IMR-90 (cell line): ENCODE measurements at regions not wholly inside any gene's neighbourhood (a gene's known extent, or its start where the extent isn't known, plus 50 kb on each side); places are given as distances from the start of the nearest gene placed in this dataset.
A peak's percentile ranks its signal among the peaks of the same experiment; 100 is the strongest.

Experiments
- ATAC-seq: fragments of 200-7000 bp; cut with Tn5 transposase; 2 replicates; pipeline ENCODE4 v1.9.1; 2020; ENCODE audit warnings: low read depth, mild to moderate bottlenecking, moderate library complexity
- BruUV-seq: library from RNA; stranded (reverse); fragments of 400-500 nt; replicated peaks from 2 replicates; lab custom pipeline; 2021; lab: Mats Ljungman, UMichigan
- CTCF ChIA-PET: fragments of 300-600 bp; formaldehyde crosslinking; extraction: SDS; loops from one replicate; lab custom pipeline; 2021; ENCODE audit warnings: antibody characterized with exemption; lab: Yijun Ruan, JAX
- POLR2A ChIA-PET: fragments of 300-600 bp; sonication (Branson Sonifier 250); formaldehyde crosslinking; loops from one replicate; lab custom pipeline; 2022; ENCODE audit warnings: antibody characterized with exemption; ENCODE audit not compliant: unreplicated experiment; lab: Charles Lee
- DNase-seq: peaks from one replicate; pipeline ENCODE4 v3.0.0; 2013
- H2AFZ ChIP-seq: replicated peaks from 2 replicates; pipeline ENCODE3; 2013; ENCODE audit warnings: low read length, mild to moderate bottlenecking; ENCODE audit not compliant: poor library complexity
- H2AK5ac ChIP-seq: 2 replicates; pipeline ENCODE4 v1.6.1; 2013; ENCODE audit warnings: low read depth, low read length, inconsistent platforms
- H2AK9ac ChIP-seq: replicated peaks from 2 replicates; pipeline ENCODE3; 2013; ENCODE audit warnings: mild to moderate bottlenecking, low read depth, low read length, moderate library complexity; ENCODE audit not compliant: poor library complexity
- H2BK120ac ChIP-seq: 2 replicates; pipeline ENCODE4 v1.6.1; 2013; ENCODE audit warnings: low read depth, low read length, inconsistent platforms
- H2BK15ac ChIP-seq: 3 replicates; pipeline ENCODE4 v1.6.1; 2013; ENCODE audit warnings: low read depth, low read length, inconsistent platforms
- H2BK20ac ChIP-seq: 2 replicates; pipeline ENCODE4 v1.6.1; 2013; ENCODE audit warnings: low read depth, mild to moderate bottlenecking, inconsistent platforms, low read length, moderate library complexity
- H2BK5ac ChIP-seq: 2 replicates; pipeline ENCODE4 v1.6.1; 2013; ENCODE audit warnings: mild to moderate bottlenecking, low read depth, low read length, inconsistent platforms; ENCODE audit not compliant: poor library complexity, severe bottlenecking
- H3K14ac ChIP-seq: replicated peaks from 2 replicates; pipeline ENCODE4 v1.6.1; 2013; ENCODE audit warnings: low read depth, low read length, inconsistent platforms
- H3K18ac ChIP-seq: 2 replicates; pipeline ENCODE4 v1.6.1; 2013; ENCODE audit warnings: low read depth, low read length, control low read depth
- H3K23ac ChIP-seq: 2 replicates; pipeline ENCODE4 v1.6.1; 2013; ENCODE audit warnings: low read depth, low read length, inconsistent platforms
- H3K27ac ChIP-seq: 2 replicates; pipeline ENCODE4 v1.5.1; 2013; ENCODE audit warnings: mild to moderate bottlenecking, control low read depth, low read length; ENCODE audit not compliant: insufficient read depth
- H3K27me3 ChIP-seq: 2 replicates; pipeline ENCODE4 v1.6.1; 2013; ENCODE audit warnings: low read length; ENCODE audit not compliant: control insufficient read depth, insufficient read depth
- H3K36me3 ChIP-seq: 2 replicates; pipeline ENCODE4 v1.6.1; 2013; ENCODE audit warnings: low read length, mixed read lengths; ENCODE audit not compliant: control insufficient read depth, insufficient read depth
- H3K4ac ChIP-seq: 2 replicates; pipeline ENCODE4 v1.6.1; 2013; ENCODE audit warnings: low read depth, low read length, inconsistent platforms
- H3K4me1 ChIP-seq: 2 replicates; pipeline ENCODE4 v1.6.1; 2013; ENCODE audit warnings: low read length, mixed read lengths; ENCODE audit not compliant: control insufficient read depth, insufficient read depth
- H3K4me2 ChIP-seq: 2 replicates; pipeline ENCODE4 v1.6.1; 2013; ENCODE audit warnings: low read depth, mild to moderate bottlenecking, control low read depth, low read length, moderate library complexity
- H3K4me3 ChIP-seq: 2 replicates; pipeline ENCODE4 v1.5.1; 2013; ENCODE audit warnings: low read depth, mild to moderate bottlenecking, control low read depth, low read length, moderate library complexity; ENCODE audit not compliant: insufficient read depth
- H3K56ac ChIP-seq: 2 replicates; pipeline ENCODE4 v1.6.1; 2013; ENCODE audit warnings: low read length, inconsistent platforms; ENCODE audit not compliant: insufficient read depth; ENCODE audit errors: extremely low read depth
- H3K79me1 ChIP-seq, 2 experiments: 2 replicates each; pipeline ENCODE4 v1.6.1; 2013; ENCODE audit warnings: low read length in 2 of 2, inconsistent platforms in 1 of 2, low read depth in 1 of 2
- H3K9ac ChIP-seq: 2 replicates; pipeline ENCODE4 v1.6.1; 2013; ENCODE audit warnings: low read depth, low read length, control low read depth
- H3K9me1 ChIP-seq: 2 replicates; pipeline ENCODE4 v1.6.1; 2013; ENCODE audit warnings: low read length, inconsistent platforms; ENCODE audit not compliant: insufficient read depth
- H3K9me3 ChIP-seq: 2 replicates; pipeline ENCODE4 v1.6.1; 2013; ENCODE audit warnings: low read length; ENCODE audit not compliant: control insufficient read depth, insufficient read depth
- H4K20me1 ChIP-seq: 2 replicates; pipeline ENCODE4 v1.6.1; 2013; ENCODE audit warnings: low read length, inconsistent platforms; ENCODE audit not compliant: insufficient read depth
- H4K5ac ChIP-seq: 2 replicates; pipeline ENCODE4 v1.6.1; 2013; ENCODE audit warnings: mild to moderate bottlenecking, low read depth, low read length, control low read depth
- H4K8ac ChIP-seq, 2 experiments: 2 replicates each; pipeline ENCODE4 v1.6.1; 2013; ENCODE audit warnings: low read depth in 2 of 2, low read length in 2 of 2, control low read depth in 1 of 2, inconsistent platforms in 1 of 2
- H4K91ac ChIP-seq: 2 replicates; pipeline ENCODE4 v1.6.1; 2013; ENCODE audit warnings: low read depth, low read length, inconsistent platforms; ENCODE audit not compliant: insufficient read depth
- BHLHE40 ChIP-seq: fragments of 150-350 bp; IDR thresholded peaks from 2 replicates; pipeline ENCODE4 v1.6.1; 2016; ENCODE audit warnings: mild to moderate bottlenecking, low read depth, low read length
- CEBPB ChIP-seq: IDR thresholded peaks from 2 replicates; pipeline ENCODE4 v1.6.1; 2012; ENCODE audit warnings: low read depth, low read length, improper control_type of control experiment
- ELK1 ChIP-seq: fragments of 150-350 bp; IDR thresholded peaks from 2 replicates; pipeline ENCODE4 v1.6.1; 2016; ENCODE audit warnings: low read depth, mild to moderate bottlenecking, low read length, moderate library complexity, borderline replicate concordance
- FOS ChIP-seq: fragments of 150-350 bp; IDR thresholded peaks from 2 replicates; pipeline ENCODE4 v1.6.1; 2016; ENCODE audit warnings: low read depth, low read length
- MAFK ChIP-seq: IDR thresholded peaks from 2 replicates; pipeline ENCODE4 v1.6.1; 2012; ENCODE audit warnings: low read depth, low read length, improper control_type of control experiment
- MAZ ChIP-seq: IDR thresholded peaks from 2 replicates; pipeline ENCODE4 v1.6.1; 2012; ENCODE audit warnings: low read depth, mild to moderate bottlenecking, low read length, improper control_type of control experiment, moderate library complexity, borderline replicate concordance
- NFE2L2 ChIP-seq: fragments of 150-350 bp; IDR thresholded peaks from 2 replicates; pipeline ENCODE4 v1.6.1; 2016; ENCODE audit warnings: low read depth, mild to moderate bottlenecking, low read length
- RAD21 ChIP-seq: IDR thresholded peaks from 2 replicates; pipeline ENCODE4 v1.6.1; 2012; ENCODE audit warnings: low read length, improper control_type of control experiment
- RCOR1 ChIP-seq: IDR thresholded peaks from 2 replicates; pipeline ENCODE4 v1.6.1; 2012; ENCODE audit warnings: mild to moderate bottlenecking, low read length, improper control_type of control experiment; ENCODE audit not compliant: insufficient replicate concordance
- SMC3 ChIP-seq: fragments of 150-350 bp; IDR thresholded peaks from 2 replicates; pipeline ENCODE4 v1.6.1; 2016; ENCODE audit warnings: low read depth, mild to moderate bottlenecking, antibody characterized with exemption, low read length, moderate library complexity
- USF2 ChIP-seq: fragments of 150-350 bp; IDR thresholded peaks from 2 replicates; pipeline ENCODE4 v1.6.1; 2017; ENCODE audit warnings: mild to moderate bottlenecking, antibody characterized with exemption, low read length, low read depth
- WGBS, 2 experiments: methylation state at CpG; one replicate each; pipeline versions ENCODE4 v1.1.5 to v1.1.7; 2013; ENCODE audit warnings: missing lambda C conversion rate in 2 of 2; ENCODE audit not compliant: insufficient read length in 1 of 2; ENCODE audit errors: extremely low coverage in 2 of 2; 5-methylcytosine and 5-hydroxymethylcytosine counted together
- dilution Hi-C: fragments of 300-500 bp; cut with HindIII; formaldehyde crosslinking; loops from one replicate; pipeline ENCODE4 v1.14.3; 2018; ENCODE audit warnings: low sequenced_read_pairs; ENCODE audit not compliant: unreplicated experiment
- in situ Hi-C: fragments of 300-500 bp; cut with MboI; formaldehyde crosslinking; loops from 3 replicates; pipeline ENCODE4 v1.14.3; 2019; ENCODE audit warnings: low sequenced_read_pairs, inconsistent platforms, mixed read lengths
- intact Hi-C: fragments of 100-400 bp; cut with micrococcal nuclease; formaldehyde crosslinking; loops from 2 replicates; pipeline ENCODE4 v1.10.0; 2022

- no peak overlapping the region for H3K56ac ChIP-seq
- H3K14ac ChIP-seq: no peak overlapping the region
- H4K20me1 ChIP-seq: no peaks in the 10 kb centered on the region
- no TSS peak for BruUV-seq
- no peak overlapping the region for H3K23ac ChIP-seq
- peak; percentile 92 for ATAC-seq
- TF ChIP-seq SMC3: peak; percentile 28; the same call in 1 of the 2 replicates
- 0 out of 2 replicates have a peak, but pooled peaks have one; percentile 17 for TF ChIP-seq BHLHE40
- TF ChIP-seq USF2: no peak
- peak; percentile 73 for TF ChIP-seq FOS
- no peak for TF ChIP-seq NFE2L2
- TF ChIP-seq MAFK: no peak
- TF ChIP-seq RCOR1: peak; percentile 57
- no peak for TF ChIP-seq ELK1
- TF ChIP-seq MAZ: peak; percentile 73; the same call in 1 of the 2 replicates
- TF ChIP-seq RAD21: peak; percentile 36
- TF ChIP-seq CEBPB: peak; percentile 48
- peak overlapping the region; percentile 74 for H2BK5ac ChIP-seq
- H2BK120ac ChIP-seq: peak overlapping the region; percentile 92
- no peak overlapping the region for H4K5ac ChIP-seq
- intact Hi-C loops (loop anchor here (1.0 kb wide), 1 partner anchor 26 kb away; no protein-coding TSS in a partner anchor), dilution Hi-C loops (no loop called here), in situ Hi-C loops (no loop called here)
- peak overlapping the region in 1 of 2 experiments; percentile 7; a peak in 1 of 4 replicates for H4K8ac ChIP-seq
- peak overlapping the region; percentile 18; the same call in 1 of the 2 replicates for H2BK20ac ChIP-seq
- ChIA-PET POLR2A (no interaction called here), CTCF (interaction anchor here (0.8 kb wide), 1 partner anchor 26 kb away, joined by 3 read pairs; no protein-coding TSS in a partner anchor)
- peaks cover 13% of the 10 kb centered on the region for H3K4me1 ChIP-seq
- H2AK5ac ChIP-seq: no peak overlapping the region
- no peaks in the 10 kb centered on the region for H3K9me3 ChIP-seq
- no peaks in the 10 kb centered on the region for H3K27me3 ChIP-seq
- WGBS, 2 experiments: no CpG with 5 or more reads among the region's 4 CpGs
- peak overlapping the region; percentile 89 for H2AK9ac ChIP-seq
- H2AFZ ChIP-seq: peak overlapping the region; percentile 82
- no peak overlapping the region for H3K4me2 ChIP-seq
- peak; percentile 98 for DNase-seq
- H3K79me1 ChIP-seq: no peaks in the 10 kb centered on the region
- H3K4ac ChIP-seq: peak overlapping the region; percentile 14
- peak overlapping the region; percentile 60; the same call in 1 of the 2 replicates for H3K27ac ChIP-seq
- H3K4me3 ChIP-seq: no peak overlapping the region
- no peak overlapping the region for H3K9ac ChIP-seq
- peak overlapping the region; percentile 91; the same call in 1 of the 2 replicates for H4K91ac ChIP-seq
- no peak overlapping the region for H2BK15ac ChIP-seq
- H3K18ac ChIP-seq: no peak overlapping the region; the same call in 1 of the 2 replicates
- peaks cover 11% of the 10 kb centered on the region for H3K9me1 ChIP-seq
- H3K36me3 ChIP-seq: no peaks in the 10 kb centered on the region
Measured at GRCh38 chr2:128563348-128563687, 244.7 kb upstream of the HS6ST1 start.
